HG03378 (cell line): ENCODE measurements at regions not wholly inside any gene's neighbourhood (a gene's known extent, or its start where the extent isn't known, plus 50 kb on each side); places are given as distances from the start of the nearest gene placed in this dataset.

Source experiments
- ATAC-seq: cut with Tn5 transposase; IDR thresholded peaks from one replicate; pipeline ENCODE4 v1.9.1; 2021; ENCODE audit warnings: mild to moderate bottlenecking, moderate library complexity; ENCODE audit not compliant: unreplicated experiment

DNA sequence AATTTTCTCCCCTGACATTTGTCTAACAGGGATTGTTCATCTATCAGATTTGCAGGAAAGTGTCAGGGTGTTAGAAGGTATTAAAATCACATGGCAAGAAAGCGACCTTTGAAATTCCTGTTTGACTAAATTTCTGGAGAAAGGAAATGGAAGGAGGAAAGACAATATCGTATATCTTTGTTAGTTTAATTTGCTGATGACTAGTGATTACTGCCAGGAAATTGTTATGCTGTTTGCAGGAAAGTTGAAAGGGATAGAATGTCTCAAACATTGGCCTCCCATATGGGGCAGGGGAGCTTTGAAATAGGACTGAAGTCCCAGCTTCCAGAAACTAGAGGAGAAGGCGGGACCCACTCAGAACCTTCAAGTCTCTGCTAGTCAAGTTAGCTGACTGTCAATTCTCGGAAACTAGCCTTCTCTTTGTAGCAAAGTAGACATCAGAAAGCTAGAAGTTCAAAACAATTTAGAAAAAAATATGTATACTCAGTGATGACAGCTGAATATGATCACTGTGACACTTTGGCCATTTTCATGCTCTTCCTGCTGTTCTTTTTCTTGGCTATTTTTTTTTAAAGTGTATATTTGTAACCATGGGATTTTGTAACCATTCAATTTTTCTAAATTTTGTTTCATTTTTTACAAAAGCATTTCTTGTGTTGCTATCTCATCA, 53.4 kb upstream of the RALGAPA2 start:
- no peak for ATAC-seq

DNA sequence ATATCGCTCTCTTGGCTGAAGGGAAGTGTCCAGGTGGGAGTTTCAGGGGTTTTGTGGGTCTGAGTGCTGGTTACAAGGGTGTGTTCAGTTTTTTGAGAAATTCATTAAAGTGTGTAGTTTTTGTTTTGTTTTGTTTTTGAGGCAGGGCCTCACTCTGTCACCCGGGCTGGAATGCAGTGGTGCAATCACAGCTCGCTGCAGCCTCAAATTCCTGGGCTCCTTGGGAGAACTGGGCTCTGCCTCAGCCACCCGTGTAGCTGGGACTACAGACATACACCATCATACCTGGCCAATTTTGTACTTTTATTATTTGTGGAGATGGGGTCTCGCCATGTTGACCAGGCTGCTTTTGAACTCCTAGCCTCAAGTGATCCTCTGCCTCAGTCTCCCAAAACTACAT, 51.2 kb upstream of the RALGAPA2 start:
- no peak for ATAC-seq
